GM12878 (cell line): ENCODE measurements at regions not wholly inside any gene's neighbourhood (a gene's known extent, or its start where the extent isn't known, plus 50 kb on each side); places are given as distances from the start of the nearest gene placed in this dataset.

Experiments used
- ATF7 ChIP-seq: fragments of 450-650 bp; IDR thresholded peaks from 2 replicates; pipeline ENCODE4 v1.6.1; 2016; ENCODE audit warnings: low read depth, mild to moderate bottlenecking
- FOXM1 ChIP-seq: IDR thresholded peaks from 2 replicates; pipeline ENCODE4 v1.6.1; 2012; ENCODE audit warnings: low read depth, mild to moderate bottlenecking, inconsistent platforms, low read length, moderate library complexity
- JUND ChIP-seq: IDR thresholded peaks from 2 replicates; pipeline ENCODE4 v1.6.1; 2012; ENCODE audit warnings: low read depth, mild to moderate bottlenecking, low read length, improper control_type of control experiment, moderate library complexity
- TF ChIP-seq, protein P1 (sequence below): IDR thresholded peaks from 2 replicates; pipeline ENCODE4 v1.6.1; 2012; ENCODE audit warnings: low read depth, low read length, improper control_type of control experiment

- TF ChIP-seq FOXM1 (no peak), JUND (peak; percentile 47; the same call in 1 of the 2 replicates), ATF7 (peak; percentile 44; the same call in 1 of the 2 replicates)
- TF ChIP-seq, protein P1, sequence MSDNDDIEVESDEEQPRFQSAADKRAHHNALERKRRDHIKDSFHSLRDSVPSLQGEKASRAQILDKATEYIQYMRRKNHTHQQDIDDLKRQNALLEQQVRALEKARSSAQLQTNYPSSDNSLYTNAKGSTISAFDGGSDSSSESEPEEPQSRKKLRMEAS: no peak
Measured at GRCh38 chr4:132123870-132124623, 1025.0 kb upstream of the PCDH10 start.
